ENCODE measurements at regions not wholly inside any gene's neighbourhood (a gene's known extent, or its start where the extent isn't known, plus 50 kb on each side); places are given as distances from the start of the nearest gene placed in this dataset.

- no peak for DNase-seq (ENCODE audit: low read depth)
- TF ChIP-seq, protein P1, sequence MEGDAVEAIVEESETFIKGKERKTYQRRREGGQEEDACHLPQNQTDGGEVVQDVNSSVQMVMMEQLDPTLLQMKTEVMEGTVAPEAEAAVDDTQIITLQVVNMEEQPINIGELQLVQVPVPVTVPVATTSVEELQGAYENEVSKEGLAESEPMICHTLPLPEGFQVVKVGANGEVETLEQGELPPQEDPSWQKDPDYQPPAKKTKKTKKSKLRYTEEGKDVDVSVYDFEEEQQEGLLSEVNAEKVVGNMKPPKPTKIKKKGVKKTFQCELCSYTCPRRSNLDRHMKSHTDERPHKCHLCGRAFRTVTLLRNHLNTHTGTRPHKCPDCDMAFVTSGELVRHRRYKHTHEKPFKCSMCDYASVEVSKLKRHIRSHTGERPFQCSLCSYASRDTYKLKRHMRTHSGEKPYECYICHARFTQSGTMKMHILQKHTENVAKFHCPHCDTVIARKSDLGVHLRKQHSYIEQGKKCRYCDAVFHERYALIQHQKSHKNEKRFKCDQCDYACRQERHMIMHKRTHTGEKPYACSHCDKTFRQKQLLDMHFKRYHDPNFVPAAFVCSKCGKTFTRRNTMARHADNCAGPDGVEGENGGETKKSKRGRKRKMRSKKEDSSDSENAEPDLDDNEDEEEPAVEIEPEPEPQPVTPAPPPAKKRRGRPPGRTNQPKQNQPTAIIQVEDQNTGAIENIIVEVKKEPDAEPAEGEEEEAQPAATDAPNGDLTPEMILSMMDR (conservative IDR thresholded peaks at IDR 0.05; ENCODE audit: control insufficient read depth, insufficient read depth, low read depth, low read length): no peak
- no peak overlapping the region for H3K4me3 ChIP-seq (ENCODE audit: control insufficient read depth, low read depth, low read length)
These were observed 107.3 kb upstream of the ENPP6 start for GRCh38 chr4:184324939-184325477.

GRCh38 chr4:184322328-184323025, 104.8 kb upstream of the ENPP6 start:
- H3K4me3 ChIP-seq (ENCODE audit: control insufficient read depth, low read depth, low read length): no peak overlapping the region
- TF ChIP-seq, protein P1 (conservative IDR thresholded peaks at IDR 0.05; ENCODE audit: control insufficient read depth, insufficient read depth, low read depth, low read length): no peak
- no peak for DNase-seq (ENCODE audit: low read depth)

DNA sequence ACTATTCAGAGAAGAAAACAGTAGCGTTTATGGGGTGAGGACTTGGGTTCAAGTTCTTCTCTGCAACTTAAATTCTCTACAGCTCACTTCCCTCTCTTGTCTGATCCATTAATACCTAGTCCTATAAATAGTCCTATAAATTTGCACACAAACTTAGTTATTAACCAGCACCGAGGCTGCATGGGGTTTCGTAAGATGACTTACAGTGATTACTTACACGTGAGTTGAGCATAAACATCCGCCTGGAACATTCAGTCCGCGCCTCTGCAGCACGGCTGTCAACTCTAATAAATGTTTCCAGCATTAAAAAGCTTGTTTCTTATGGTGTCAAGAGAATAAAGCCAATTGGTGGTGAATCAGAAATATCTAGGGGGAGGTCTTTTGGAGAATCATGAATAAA, 103.0 kb upstream of the ENPP6 start:
- H3K4me3 ChIP-seq (ENCODE audit: control insufficient read depth, low read depth, low read length): no peak overlapping the region
- no peak for DNase-seq (ENCODE audit: low read depth)
- TF ChIP-seq, protein P1 (conservative IDR thresholded peaks at IDR 0.05; ENCODE audit: control insufficient read depth, insufficient read depth, low read depth, low read length): no peak

- DNase-seq (ENCODE audit: low read depth): no peak
- H3K4me3 ChIP-seq (ENCODE audit: control insufficient read depth, low read depth, low read length): no peak overlapping the region
- TF ChIP-seq, protein P1 (conservative IDR thresholded peaks at IDR 0.05; ENCODE audit: control insufficient read depth, insufficient read depth, low read depth, low read length): no peak
These were observed 101.2 kb upstream of the ENPP6 start for GRCh38 chr4:184318852-184319251.

DNA sequence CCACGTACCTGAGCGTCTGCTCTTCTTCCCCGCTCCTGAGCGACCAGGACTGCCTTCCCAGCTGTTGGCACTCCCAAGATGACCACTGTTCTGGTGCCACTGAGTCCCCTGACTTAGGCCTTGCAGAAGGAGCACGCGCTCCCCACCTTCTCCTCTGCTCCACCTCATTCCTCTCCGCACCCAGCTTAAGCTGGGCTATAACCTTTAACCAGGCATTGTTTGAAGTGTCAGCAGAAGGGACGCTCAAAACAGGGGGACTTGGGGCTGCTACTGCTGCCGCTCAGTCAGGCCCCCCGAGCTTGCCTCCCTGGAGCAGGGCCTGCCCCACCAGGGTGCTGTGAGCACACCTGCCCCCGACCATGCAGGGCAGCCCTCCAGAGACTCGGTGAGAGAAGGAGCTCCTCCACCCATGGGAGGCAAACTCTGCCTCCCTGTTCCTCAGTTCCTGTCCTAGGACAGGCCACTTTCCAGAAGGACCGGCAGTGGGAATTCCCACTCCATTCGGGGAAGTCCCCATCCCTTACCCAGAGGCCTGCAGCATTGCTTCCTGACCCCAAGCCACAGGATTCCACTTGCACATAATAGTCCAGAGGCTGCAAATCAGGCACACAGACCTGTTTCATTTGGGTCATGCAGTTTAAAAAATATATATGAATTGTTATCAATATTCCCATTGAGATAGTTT, 99.7 kb upstream of the ENPP6 start:
- TF ChIP-seq, protein P1 (conservative IDR thresholded peaks at IDR 0.05; ENCODE audit: control insufficient read depth, insufficient read depth, low read depth, low read length): no peak
- H3K4me3 ChIP-seq (ENCODE audit: control insufficient read depth, low read depth, low read length): no peak overlapping the region
- DNase-seq (ENCODE audit: low read depth): no peak

- DNase-seq (ENCODE audit: low read depth): no peak
- no peak overlapping the region for H3K4me3 ChIP-seq (ENCODE audit: control insufficient read depth, low read depth, low read length)
- TF ChIP-seq, protein P1 (conservative IDR thresholded peaks at IDR 0.05; ENCODE audit: control insufficient read depth, insufficient read depth, low read depth, low read length): no peak
These were observed 99.1 kb upstream of the ENPP6 start for GRCh38 chr4:184316821-184317220.

Data from fibroblast of mammary gland (primary cell).